ENCODE measurements at regions not wholly inside any gene's neighbourhood (a gene's known extent, or its start where the extent isn't known, plus 50 kb on each side); places are given as distances from the start of the nearest gene placed in this dataset.

GRCh38 chr18:71678144-71678543 lies 866.0 kb downstream of the CBLN2 start:
- H3K27ac ChIP-seq (ENCODE audit: low read depth, low read length): no peak overlapping the region
- H3K4me1 ChIP-seq (ENCODE audit: control insufficient read depth in 3 of 3, insufficient read depth in 3 of 3, low read length in 3 of 3): no peaks in the 10 kb centered on the region
- H3K9ac ChIP-seq (ENCODE audit: low read depth in 1 of 3, low read length in 3 of 3): no peak overlapping the region
- H3K36me3 ChIP-seq (ENCODE audit: control insufficient read depth in 3 of 3, insufficient read depth in 3 of 3, low read length in 3 of 3): no peaks in the 10 kb centered on the region
- peaks cover 0 to 3% (median 0%) of the 10 kb centered on the region in 3 donors for H3K9me3 ChIP-seq (ENCODE audit: control insufficient read depth in 3 of 3, low read length in 3 of 3)
- H3K27me3 ChIP-seq (ENCODE audit: control insufficient read depth in 3 of 3, insufficient read depth in 3 of 3, low read length in 3 of 3): no peaks in the 10 kb centered on the region
- no peak overlapping the region for H3K4me3 ChIP-seq (ENCODE audit: low read length in 3 of 3)

- Histone ChIP-seq H3K27ac (ENCODE audit: low read depth, low read length) (no peak overlapping the region), H3K4me3 (ENCODE audit: low read length in 3 of 3) (no peak overlapping the region), H3K9me3 (ENCODE audit: control insufficient read depth in 3 of 3, low read length in 3 of 3) (peaks cover 0 to 3% (median 0%) of the 10 kb centered on the region in 3 donors), H3K36me3 (ENCODE audit: control insufficient read depth in 3 of 3, insufficient read depth in 3 of 3, low read length in 3 of 3) (no peaks in the 10 kb centered on the region), H3K9ac (ENCODE audit: low read depth in 1 of 3, low read length in 3 of 3) (no peak overlapping the region), H3K27me3 (ENCODE audit: control insufficient read depth in 3 of 3, insufficient read depth in 3 of 3, low read length in 3 of 3) (no peaks in the 10 kb centered on the region), H3K4me1 (ENCODE audit: control insufficient read depth in 3 of 3, insufficient read depth in 3 of 3, low read length in 3 of 3) (no peaks in the 10 kb centered on the region)
These were observed 870.2 kb downstream of the CBLN2 start for GRCh38 chr18:71673954-71674353.

GRCh38 chr18:71673498-71673897 lies 870.6 kb downstream of the CBLN2 start:
- Histone ChIP-seq H3K9me3 (ENCODE audit: control insufficient read depth in 3 of 3, low read length in 3 of 3) (peaks cover 0 to 3% (median 0%) of the 10 kb centered on the region in 3 donors), H3K4me3 (ENCODE audit: low read length in 3 of 3) (no peak overlapping the region), H3K9ac (ENCODE audit: low read depth in 1 of 3, low read length in 3 of 3) (no peak overlapping the region), H3K27me3 (ENCODE audit: control insufficient read depth in 3 of 3, insufficient read depth in 3 of 3, low read length in 3 of 3) (no peaks in the 10 kb centered on the region), H3K4me1 (ENCODE audit: control insufficient read depth in 3 of 3, insufficient read depth in 3 of 3, low read length in 3 of 3) (no peaks in the 10 kb centered on the region), H3K27ac (ENCODE audit: low read depth, low read length) (no peak overlapping the region), H3K36me3 (ENCODE audit: control insufficient read depth in 3 of 3, insufficient read depth in 3 of 3, low read length in 3 of 3) (no peaks in the 10 kb centered on the region)

DNA sequence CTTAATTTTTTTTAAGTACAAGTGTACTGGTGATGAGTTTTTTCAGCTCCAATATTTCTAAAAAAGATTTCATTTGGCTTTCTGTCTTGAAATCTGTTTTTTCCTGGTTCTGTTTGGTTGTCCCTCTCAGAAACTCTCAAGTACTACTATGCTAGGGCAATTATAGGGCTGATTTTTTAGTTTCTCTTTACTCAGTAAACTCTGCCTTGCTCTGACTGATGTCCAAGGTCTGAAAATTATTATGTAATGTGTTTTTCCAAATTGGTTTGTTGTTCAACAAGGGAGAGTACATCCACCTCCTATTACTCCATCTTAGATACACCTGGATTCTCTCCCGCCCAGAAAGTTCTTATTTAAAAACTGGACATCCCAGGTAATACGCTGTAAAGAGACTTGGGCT lies 877.7 kb downstream of the CBLN2 start:
- H3K4me1 ChIP-seq (ENCODE audit: control insufficient read depth in 3 of 3, insufficient read depth in 3 of 3, low read length in 3 of 3): no peaks in the 10 kb centered on the region

GRCh38 chr18:71665131-71665530 lies 879.0 kb downstream of the CBLN2 start:
- Histone ChIP-seq H3K9ac (ENCODE audit: low read depth in 1 of 3, low read length in 3 of 3) (no peak overlapping the region), H3K27me3 (ENCODE audit: control insufficient read depth in 3 of 3, insufficient read depth in 3 of 3, low read length in 3 of 3) (no peaks in the 10 kb centered on the region), H3K9me3 (ENCODE audit: control insufficient read depth in 3 of 3, low read length in 3 of 3) (no peaks in the 10 kb centered on the region), H3K36me3 (ENCODE audit: control insufficient read depth in 3 of 3, insufficient read depth in 3 of 3, low read length in 3 of 3) (no peaks in the 10 kb centered on the region), H3K27ac (ENCODE audit: low read depth, low read length) (no peak overlapping the region), H3K4me3 (ENCODE audit: low read length in 3 of 3) (no peak overlapping the region), H3K4me1 (ENCODE audit: control insufficient read depth in 3 of 3, insufficient read depth in 3 of 3, low read length in 3 of 3) (no peaks in the 10 kb centered on the region)

More for the DNA sequence above, 877.7 kb downstream of the CBLN2 start:
- Histone ChIP-seq H3K4me3 (ENCODE audit: low read length in 3 of 3) (no peak overlapping the region), H3K27me3 (ENCODE audit: control insufficient read depth in 3 of 3, insufficient read depth in 3 of 3, low read length in 3 of 3) (no peaks in the 10 kb centered on the region), H3K36me3 (ENCODE audit: control insufficient read depth in 3 of 3, insufficient read depth in 3 of 3, low read length in 3 of 3) (no peaks in the 10 kb centered on the region), H3K9ac (ENCODE audit: low read depth in 1 of 3, low read length in 3 of 3) (no peak overlapping the region), H3K9me3 (ENCODE audit: control insufficient read depth in 3 of 3, low read length in 3 of 3) (no peaks in the 10 kb centered on the region), H3K27ac (ENCODE audit: low read depth, low read length) (no peak overlapping the region)

DNA sequence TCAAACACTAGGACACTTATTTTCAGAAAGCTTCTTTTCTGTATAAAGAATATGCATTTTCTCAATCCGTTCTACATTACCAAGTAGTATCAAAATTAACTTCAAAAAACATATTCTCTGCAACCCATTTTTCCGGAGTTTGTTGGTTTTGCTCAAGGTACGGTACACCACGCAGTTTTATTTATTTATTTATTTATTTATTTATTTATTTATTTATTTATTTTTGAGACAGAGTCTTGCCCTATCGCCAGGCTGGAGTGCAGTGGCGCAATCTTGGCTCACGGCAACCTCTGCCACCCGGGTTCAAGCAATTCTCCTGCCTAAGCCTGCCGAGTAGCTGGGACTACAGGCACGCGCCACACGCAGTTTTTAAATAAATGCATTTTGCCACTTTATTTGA lies 900.3 kb downstream of the CBLN2 start:
- Histone ChIP-seq H3K4me1 (ENCODE audit: control insufficient read depth in 3 of 3, insufficient read depth in 3 of 3, low read length in 3 of 3) (no peaks in the 10 kb centered on the region), H3K27me3 (ENCODE audit: control insufficient read depth in 3 of 3, insufficient read depth in 3 of 3, low read length in 3 of 3) (no peaks in the 10 kb centered on the region), H3K9me3 (ENCODE audit: control insufficient read depth in 3 of 3, low read length in 3 of 3) (peaks cover 0 to 3% (median 0%) of the 10 kb centered on the region in 3 donors), H3K4me3 (ENCODE audit: low read length in 3 of 3) (no peak overlapping the region), H3K9ac (ENCODE audit: low read depth in 1 of 3, low read length in 3 of 3) (no peak overlapping the region), H3K27ac (ENCODE audit: low read depth, low read length) (no peak overlapping the region), H3K36me3 (ENCODE audit: control insufficient read depth in 3 of 3, insufficient read depth in 3 of 3, low read length in 3 of 3) (no peaks in the 10 kb centered on the region)

GRCh38 chr18:71630696-71631095 lies 913.4 kb downstream of the CBLN2 start:
- Histone ChIP-seq H3K36me3 (ENCODE audit: control insufficient read depth in 3 of 3, insufficient read depth in 3 of 3, low read length in 3 of 3) (no peaks in the 10 kb centered on the region), H3K27ac (ENCODE audit: low read depth, low read length) (no peak overlapping the region), H3K9me3 (ENCODE audit: control insufficient read depth in 3 of 3, low read length in 3 of 3) (no peaks in the 10 kb centered on the region), H3K4me3 (ENCODE audit: low read length in 3 of 3) (no peak overlapping the region), H3K9ac (ENCODE audit: low read depth in 1 of 3, low read length in 3 of 3) (no peak overlapping the region), H3K27me3 (ENCODE audit: control insufficient read depth in 3 of 3, insufficient read depth in 3 of 3, low read length in 3 of 3) (no peaks in the 10 kb centered on the region), H3K4me1 (ENCODE audit: control insufficient read depth in 3 of 3, insufficient read depth in 3 of 3, low read length in 3 of 3) (no peaks in the 10 kb centered on the region)

DNA sequence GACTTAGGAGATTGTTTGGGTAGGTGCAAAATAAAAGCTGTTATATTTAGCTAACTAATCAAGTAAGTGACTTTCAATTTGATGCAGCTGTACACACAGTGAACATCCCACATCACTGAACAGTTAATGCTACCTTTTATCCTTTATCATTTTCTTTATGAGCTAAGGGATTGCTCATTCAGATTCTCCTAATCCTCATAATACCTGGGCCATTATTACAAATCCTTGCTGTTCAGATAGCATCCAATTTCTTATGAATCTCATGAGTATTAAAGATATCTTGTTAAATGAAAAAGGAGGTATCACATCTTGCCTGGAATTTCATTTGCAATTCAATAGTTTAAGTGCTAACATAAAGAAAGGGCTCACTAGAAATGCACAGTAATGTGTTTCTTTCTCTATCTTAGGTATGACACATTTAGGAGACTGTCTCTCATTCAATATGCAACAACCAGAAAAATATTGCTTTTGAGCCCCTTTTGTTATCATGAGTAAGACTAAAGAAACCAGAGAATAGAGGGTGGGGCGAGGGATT lies 918.5 kb downstream of the CBLN2 start:
- H3K9ac ChIP-seq (ENCODE audit: low read depth in 1 of 3, low read length in 3 of 3): no peak overlapping the region
- H3K4me1 ChIP-seq (ENCODE audit: control insufficient read depth in 3 of 3, insufficient read depth in 3 of 3, low read length in 3 of 3): no peaks in the 10 kb centered on the region
- H3K27me3 ChIP-seq (ENCODE audit: control insufficient read depth in 3 of 3, insufficient read depth in 3 of 3, low read length in 3 of 3): no peaks in the 10 kb centered on the region
- no peaks in the 10 kb centered on the region for H3K9me3 ChIP-seq (ENCODE audit: control insufficient read depth in 3 of 3, low read length in 3 of 3)
- no peaks in the 10 kb centered on the region for H3K36me3 ChIP-seq (ENCODE audit: control insufficient read depth in 3 of 3, insufficient read depth in 3 of 3, low read length in 3 of 3)
- no peak overlapping the region for H3K4me3 ChIP-seq (ENCODE audit: low read length in 3 of 3)
- H3K27ac ChIP-seq (ENCODE audit: low read depth, low read length): no peak overlapping the region

GRCh38 chr18:71598374-71598773 lies 945.8 kb downstream of the CBLN2 start:
- Histone ChIP-seq H3K9ac (ENCODE audit: low read depth in 1 of 3, low read length in 3 of 3) (no peak overlapping the region), H3K9me3 (ENCODE audit: control insufficient read depth in 3 of 3, low read length in 3 of 3) (no peaks in the 10 kb centered on the region), H3K4me3 (ENCODE audit: low read length in 3 of 3) (no peak overlapping the region), H3K4me1 (ENCODE audit: control insufficient read depth in 3 of 3, insufficient read depth in 3 of 3, low read length in 3 of 3) (no peaks in the 10 kb centered on the region), H3K27ac (ENCODE audit: low read depth, low read length) (no peak overlapping the region), H3K36me3 (ENCODE audit: control insufficient read depth in 3 of 3, insufficient read depth in 3 of 3, low read length in 3 of 3) (no peaks in the 10 kb centered on the region), H3K27me3 (ENCODE audit: control insufficient read depth in 3 of 3, insufficient read depth in 3 of 3, low read length in 3 of 3) (no peaks in the 10 kb centered on the region)

- H3K27ac ChIP-seq (ENCODE audit: low read depth, low read length): no peak overlapping the region
- no peaks in the 10 kb centered on the region for H3K9me3 ChIP-seq (ENCODE audit: control insufficient read depth in 3 of 3, low read length in 3 of 3)
- H3K9ac ChIP-seq (ENCODE audit: low read depth in 1 of 3, low read length in 3 of 3): no peak overlapping the region
- no peak overlapping the region for H3K4me3 ChIP-seq (ENCODE audit: low read length in 3 of 3)
- no peaks in the 10 kb centered on the region for H3K4me1 ChIP-seq (ENCODE audit: control insufficient read depth in 3 of 3, insufficient read depth in 3 of 3, low read length in 3 of 3)
- no peaks in the 10 kb centered on the region for H3K36me3 ChIP-seq (ENCODE audit: control insufficient read depth in 3 of 3, insufficient read depth in 3 of 3, low read length in 3 of 3)
- H3K27me3 ChIP-seq (ENCODE audit: control insufficient read depth in 3 of 3, insufficient read depth in 3 of 3, low read length in 3 of 3): no peaks in the 10 kb centered on the region
These were observed 946.9 kb downstream of the CBLN2 start for GRCh38 chr18:71597219-71597618.

GRCh38 chr18:71583252-71583651 lies 960.9 kb downstream of the CBLN2 start:
- H3K27ac ChIP-seq (ENCODE audit: low read depth, low read length): no peak overlapping the region
- H3K9me3 ChIP-seq (ENCODE audit: control insufficient read depth in 3 of 3, low read length in 3 of 3): no peaks in the 10 kb centered on the region
- no peaks in the 10 kb centered on the region for H3K27me3 ChIP-seq (ENCODE audit: control insufficient read depth in 3 of 3, insufficient read depth in 3 of 3, low read length in 3 of 3)
- H3K4me1 ChIP-seq (ENCODE audit: control insufficient read depth in 3 of 3, insufficient read depth in 3 of 3, low read length in 3 of 3): no peaks in the 10 kb centered on the region
- H3K36me3 ChIP-seq (ENCODE audit: control insufficient read depth in 3 of 3, insufficient read depth in 3 of 3, low read length in 3 of 3): no peaks in the 10 kb centered on the region
- H3K9ac ChIP-seq (ENCODE audit: low read depth in 1 of 3, low read length in 3 of 3): no peak overlapping the region
- H3K4me3 ChIP-seq (ENCODE audit: low read length in 3 of 3): no peak overlapping the region

Data from skeletal muscle tissue (tissue), 3 donors.